ENCODE measurements at regions not wholly inside any gene's neighbourhood (a gene's known extent, or its start where the extent isn't known, plus 50 kb on each side); places are given as distances from the start of the nearest gene placed in this dataset.

DNA sequence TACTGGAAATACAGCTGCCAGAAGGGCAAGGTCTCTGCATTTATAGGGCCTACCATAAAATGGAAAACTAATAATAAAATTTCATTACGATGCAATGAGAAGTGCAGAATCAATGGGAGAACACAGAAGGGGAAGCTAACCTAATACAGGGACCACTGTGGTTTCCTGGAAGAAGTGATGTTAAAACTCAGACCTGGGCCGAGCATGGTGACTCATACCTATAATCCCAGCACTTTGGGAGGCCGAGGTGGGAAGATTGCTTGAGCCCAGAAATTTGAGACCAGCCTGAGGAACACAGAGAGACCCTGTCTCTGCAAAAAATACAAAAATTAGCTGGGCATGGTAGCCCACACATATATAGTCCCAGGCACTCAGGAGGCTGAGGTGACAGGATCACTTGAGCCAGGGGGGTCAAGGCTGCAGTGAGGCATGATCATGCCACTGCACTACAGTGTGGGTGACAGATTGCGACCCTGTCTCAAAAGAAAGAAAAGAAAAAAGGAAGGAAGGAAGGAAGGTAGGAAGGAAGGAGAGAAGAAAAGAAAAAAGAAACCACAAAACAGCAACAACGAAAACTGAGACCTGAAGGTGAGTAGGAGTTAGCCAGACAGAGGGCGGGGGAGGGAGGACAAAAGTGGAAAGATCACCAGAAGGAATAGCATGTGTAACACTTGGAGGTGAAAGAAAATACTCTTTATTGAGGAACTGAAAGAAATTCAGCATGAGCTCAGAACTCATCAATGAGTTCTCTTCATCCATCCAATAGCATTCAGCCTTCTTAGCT, 58.3 kb upstream of the DTNA start:
- no peak for TF ChIP-seq POLR2AphosphoS5 (IDR thresholded peaks at IDR 0.05)
- TF ChIP-seq, protein P1, sequence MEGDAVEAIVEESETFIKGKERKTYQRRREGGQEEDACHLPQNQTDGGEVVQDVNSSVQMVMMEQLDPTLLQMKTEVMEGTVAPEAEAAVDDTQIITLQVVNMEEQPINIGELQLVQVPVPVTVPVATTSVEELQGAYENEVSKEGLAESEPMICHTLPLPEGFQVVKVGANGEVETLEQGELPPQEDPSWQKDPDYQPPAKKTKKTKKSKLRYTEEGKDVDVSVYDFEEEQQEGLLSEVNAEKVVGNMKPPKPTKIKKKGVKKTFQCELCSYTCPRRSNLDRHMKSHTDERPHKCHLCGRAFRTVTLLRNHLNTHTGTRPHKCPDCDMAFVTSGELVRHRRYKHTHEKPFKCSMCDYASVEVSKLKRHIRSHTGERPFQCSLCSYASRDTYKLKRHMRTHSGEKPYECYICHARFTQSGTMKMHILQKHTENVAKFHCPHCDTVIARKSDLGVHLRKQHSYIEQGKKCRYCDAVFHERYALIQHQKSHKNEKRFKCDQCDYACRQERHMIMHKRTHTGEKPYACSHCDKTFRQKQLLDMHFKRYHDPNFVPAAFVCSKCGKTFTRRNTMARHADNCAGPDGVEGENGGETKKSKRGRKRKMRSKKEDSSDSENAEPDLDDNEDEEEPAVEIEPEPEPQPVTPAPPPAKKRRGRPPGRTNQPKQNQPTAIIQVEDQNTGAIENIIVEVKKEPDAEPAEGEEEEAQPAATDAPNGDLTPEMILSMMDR (IDR thresholded peaks at IDR 0.05): no peak
